Neural cell (in vitro differentiated cells): ENCODE measurements at regions not wholly inside any gene's neighbourhood (a gene's known extent, or its start where the extent isn't known, plus 50 kb on each side); places are given as distances from the start of the nearest gene placed in this dataset.

Source experiments
- H2AFZ ChIP-seq: fragments of 200-600, 300-800 bp; sonication (generic), shearing (Covaris generic); 2 replicates; pipeline ENCODE4 v1.6.0; 2014; ENCODE audit warnings: low read depth, mild to moderate bottlenecking, antibody characterized with exemption, low read length, moderate library complexity
- H3F3A ChIP-seq: fragments of 200-600 bp; shearing (Covaris generic); 2 replicates; pipeline ENCODE4 v1.6.1; 2016; ENCODE audit warnings: mild to moderate bottlenecking, moderate library complexity, mixed read lengths, antibody characterized with exemption, low read length; ENCODE audit not compliant: insufficient read depth, poor library complexity, severe bottlenecking
- H3K27ac ChIP-seq: fragments of 200-600, 300-800 bp; sonication (generic), shearing (Covaris generic); 2 replicates; pipeline ENCODE4 v1.5.1; 2014; ENCODE audit warnings: mild to moderate bottlenecking, low read length, moderate library complexity
- H3K27me3 ChIP-seq: fragments of 300-800, 200-600 bp; sonication (generic), shearing (Covaris generic); 2 replicates; pipeline ENCODE4 v1.6.0; 2014; ENCODE audit warnings: mild to moderate bottlenecking, low read depth, low read length, moderate library complexity; ENCODE audit not compliant: insufficient read depth
- H3K36me3 ChIP-seq: fragments of 300-800, 200-600 bp; sonication (generic), shearing (Covaris generic); 2 replicates; pipeline ENCODE4 v1.5.1; 2014; ENCODE audit warnings: mild to moderate bottlenecking, antibody characterized with exemption, low read length, moderate library complexity; ENCODE audit not compliant: insufficient read depth
- H3K4me2 ChIP-seq: fragments of 300-800, 200-600 bp; sonication (generic), shearing (Covaris generic); 2 replicates; pipeline ENCODE4 v1.6.0; 2014; ENCODE audit warnings: mild to moderate bottlenecking, low read length
- H3K4me3 ChIP-seq: fragments of 300-800, 200-600 bp; sonication (generic), shearing (Covaris generic); 2 replicates; pipeline ENCODE4 v1.5.1; 2014; ENCODE audit warnings: mild to moderate bottlenecking, low read length, moderate library complexity
- H3K79me2 ChIP-seq: fragments of 200-600 bp; shearing (Covaris generic); replicated peaks from 2 replicates; pipeline ENCODE4 v1.6.0; 2014; ENCODE audit warnings: mild to moderate bottlenecking, low read length, moderate library complexity; ENCODE audit not compliant: insufficient read depth
- H3K9ac ChIP-seq: fragments of 300-800, 200-600 bp; sonication (generic), shearing (Covaris generic); 2 replicates; pipeline ENCODE4 v1.6.1; 2016; ENCODE audit warnings: mild to moderate bottlenecking, low read length, mixed read lengths
- H3K9me2 ChIP-seq: fragments of 200-600 bp; shearing (Covaris generic); 2 replicates; pipeline ENCODE4 v1.6.1; 2016; ENCODE audit warnings: mild to moderate bottlenecking, low read length, mixed read lengths; ENCODE audit not compliant: insufficient read depth
- H3K9me3 ChIP-seq: fragments of 200-600, 300-800 bp; sonication (generic), shearing (Covaris generic); 2 replicates; pipeline ENCODE4 v1.6.1; 2016; ENCODE audit warnings: mild to moderate bottlenecking, mixed run types, low read length, moderate library complexity, mixed read lengths
- H4K20me1 ChIP-seq: fragments of 200-600 bp; shearing (Covaris generic); 2 replicates; pipeline ENCODE4 v1.6.1; 2016; ENCODE audit warnings: mild to moderate bottlenecking, mixed run types; ENCODE audit not compliant: insufficient read depth
- EP300 ChIP-seq: fragments of 450-650 bp; conservative IDR thresholded peaks from 2 replicates; pipeline ENCODE4 v1.6.1; 2014; ENCODE audit warnings: antibody characterized with exemption, mild to moderate bottlenecking, moderate library complexity; ENCODE audit not compliant: poor library complexity, severe bottlenecking
- EZH2 ChIP-seq: fragments of 200-600, 300-800 bp; shearing (Covaris generic), sonication (generic); IDR thresholded peaks from 2 replicates; pipeline ENCODE4 v1.6.1; 2014; ENCODE audit warnings: antibody characterized with exemption, low read length, borderline replicate concordance, mild to moderate bottlenecking; ENCODE audit not compliant: insufficient read depth, poor library complexity, severe bottlenecking
- MXI1 ChIP-seq: fragments of 450-650 bp; conservative IDR thresholded peaks from 2 replicates; pipeline ENCODE4 v1.6.1; 2014; ENCODE audit warnings: antibody characterized with exemption, mild to moderate bottlenecking; ENCODE audit not compliant: poor library complexity, severe bottlenecking
- POLR2AphosphoS5 ChIP-seq: IDR thresholded peaks from 2 replicates; pipeline ENCODE4 v1.6.1; 2012
- RAD21 ChIP-seq: fragments of 450-650 bp; conservative IDR thresholded peaks from 2 replicates; pipeline ENCODE4 v1.6.1; 2014; ENCODE audit warnings: antibody characterized with exemption, mild to moderate bottlenecking, moderate library complexity
- REST ChIP-seq: IDR thresholded peaks from 2 replicates; pipeline ENCODE4 v1.6.1; 2012; ENCODE audit warnings: borderline replicate concordance
- SMC3 ChIP-seq: fragments of 450-650 bp; conservative IDR thresholded peaks from 2 replicates; pipeline ENCODE4 v1.6.1; 2014; ENCODE audit warnings: antibody characterized with exemption, mild to moderate bottlenecking, moderate library complexity; ENCODE audit not compliant: poor library complexity
- TAF1 ChIP-seq: IDR thresholded peaks from 2 replicates; pipeline ENCODE4 v1.6.1; 2012; ENCODE audit warnings: low read depth
- TF ChIP-seq, protein P1 (sequence below): fragments of 450-650 bp; IDR thresholded peaks from 2 replicates; pipeline ENCODE4 v1.5.1; 2014; ENCODE audit warnings: antibody characterized with exemption, mild to moderate bottlenecking, moderate library complexity; ENCODE audit not compliant: poor library complexity, severe bottlenecking

GRCh38 chr3:18279226-18279737 is 145.9 kb downstream of the SATB1 start:
- TF ChIP-seq MXI1, result no peak
- no peak for TF ChIP-seq EP300
- no peak for TF ChIP-seq RAD21
- TF ChIP-seq SMC3, result no peak
- TF ChIP-seq, protein P1, sequence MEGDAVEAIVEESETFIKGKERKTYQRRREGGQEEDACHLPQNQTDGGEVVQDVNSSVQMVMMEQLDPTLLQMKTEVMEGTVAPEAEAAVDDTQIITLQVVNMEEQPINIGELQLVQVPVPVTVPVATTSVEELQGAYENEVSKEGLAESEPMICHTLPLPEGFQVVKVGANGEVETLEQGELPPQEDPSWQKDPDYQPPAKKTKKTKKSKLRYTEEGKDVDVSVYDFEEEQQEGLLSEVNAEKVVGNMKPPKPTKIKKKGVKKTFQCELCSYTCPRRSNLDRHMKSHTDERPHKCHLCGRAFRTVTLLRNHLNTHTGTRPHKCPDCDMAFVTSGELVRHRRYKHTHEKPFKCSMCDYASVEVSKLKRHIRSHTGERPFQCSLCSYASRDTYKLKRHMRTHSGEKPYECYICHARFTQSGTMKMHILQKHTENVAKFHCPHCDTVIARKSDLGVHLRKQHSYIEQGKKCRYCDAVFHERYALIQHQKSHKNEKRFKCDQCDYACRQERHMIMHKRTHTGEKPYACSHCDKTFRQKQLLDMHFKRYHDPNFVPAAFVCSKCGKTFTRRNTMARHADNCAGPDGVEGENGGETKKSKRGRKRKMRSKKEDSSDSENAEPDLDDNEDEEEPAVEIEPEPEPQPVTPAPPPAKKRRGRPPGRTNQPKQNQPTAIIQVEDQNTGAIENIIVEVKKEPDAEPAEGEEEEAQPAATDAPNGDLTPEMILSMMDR, result no peak
- TF ChIP-seq EZH2, result no peak
- TF ChIP-seq POLR2AphosphoS5, result no peak
- TF ChIP-seq REST, result no peak
- TF ChIP-seq TAF1, result no peak
- H3K27ac ChIP-seq, result no peak overlapping the region
- H4K20me1 ChIP-seq, result no peaks in the 10 kb centered on the region
- no peak overlapping the region for H3K4me3 ChIP-seq
- H3K4me2 ChIP-seq, result no peak overlapping the region
- H3K9me3 ChIP-seq, result no peaks in the 10 kb centered on the region
- no peaks in the 10 kb centered on the region for H3K36me3 ChIP-seq
- H3F3A ChIP-seq, result no peaks in the 10 kb centered on the region
- no peaks in the 10 kb centered on the region for H3K79me2 ChIP-seq
- H3K9ac ChIP-seq, result no peak overlapping the region
- no peaks in the 10 kb centered on the region for H3K9me2 ChIP-seq
- no peaks in the 10 kb centered on the region for H3K27me3 ChIP-seq
- no peak overlapping the region for H2AFZ ChIP-seq

DNA sequence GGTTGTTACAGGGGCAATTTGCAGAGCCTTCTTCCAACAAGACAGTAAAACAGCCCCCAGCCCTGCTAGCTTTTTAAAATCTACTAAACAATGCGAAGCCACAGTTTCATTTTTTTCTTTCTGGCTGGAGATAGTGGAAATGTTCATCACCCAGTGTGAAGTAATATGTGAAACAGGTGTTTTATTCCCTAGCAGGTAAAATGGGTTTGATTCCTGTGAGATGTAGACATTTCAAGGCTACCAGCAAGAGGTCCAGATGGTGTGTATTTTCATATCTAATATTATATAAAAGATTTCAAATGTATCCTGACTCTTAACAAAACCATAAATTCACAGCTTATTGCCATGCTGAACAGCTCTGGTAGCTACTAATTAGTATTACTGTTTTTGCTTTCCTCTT is 160.3 kb downstream of the SATB1 start:
- Histone ChIP-seq H3K27me3 (no peaks in the 10 kb centered on the region), H2AFZ (no peak overlapping the region), H3K9me3 (no peaks in the 10 kb centered on the region), H4K20me1 (no peaks in the 10 kb centered on the region), H3K4me3 (no peak overlapping the region), H3K9ac (no peak overlapping the region), H3K27ac (no peak overlapping the region), H3K9me2 (no peaks in the 10 kb centered on the region), H3F3A (no peaks in the 10 kb centered on the region), H3K36me3 (no peaks in the 10 kb centered on the region), H3K4me2 (no peak overlapping the region), H3K79me2 (no peaks in the 10 kb centered on the region)
- no peak for TF ChIP-seq REST
- TF ChIP-seq RAD21, result no peak
- no peak for TF ChIP-seq MXI1
- no peak for TF ChIP-seq EZH2
- TF ChIP-seq TAF1, result no peak
- no peak for TF ChIP-seq SMC3
- no peak for TF ChIP-seq POLR2AphosphoS5
- TF ChIP-seq, protein P1, result no peak
- no peak for TF ChIP-seq EP300
